ENCODE measurements at regions not wholly inside any gene's neighbourhood (a gene's known extent, or its start where the extent isn't known, plus 50 kb on each side); places are given as distances from the start of the nearest gene placed in this dataset.
"Not testable (repeated sequence)": the region's sequence is repeated elsewhere in the genome, so short reads cannot be mapped to it uniquely, and the experiment has no call there.

GRCh38 chr3:94483403-94483802 lies 420.5 kb downstream of the NSUN3 start:
- no peak for DNase-seq (ENCODE audit: low read depth in 1 of 2, low spot score in 1 of 2)

- DNase-seq (ENCODE audit: low read depth in 1 of 2, low spot score in 1 of 2): no peak
Measured at GRCh38 chr3:94494992-94495391, 432.1 kb downstream of the NSUN3 start.

GRCh38 chr3:94500146-94500545 lies 437.3 kb downstream of the NSUN3 start:
- DNase-seq (ENCODE audit: low read depth in 1 of 2, low spot score in 1 of 2): no peak

GRCh38 chr3:94507354-94507753 lies 444.5 kb downstream of the NSUN3 start:
- not testable (repeated sequence) for DNase-seq (ENCODE audit: low read depth in 1 of 2, low spot score in 1 of 2)

GRCh38 chr3:94512876-94513275 lies 450.0 kb downstream of the NSUN3 start:
- no peak for DNase-seq (ENCODE audit: low read depth in 1 of 2, low spot score in 1 of 2)

- DNase-seq (ENCODE audit: low read depth in 1 of 2, low spot score in 1 of 2): no peak
Measured at GRCh38 chr3:94513600-94513999, 450.7 kb downstream of the NSUN3 start.

- no peak for DNase-seq (ENCODE audit: low read depth in 1 of 2, low spot score in 1 of 2)
Measured at GRCh38 chr3:94515983-94516382, 453.1 kb downstream of the NSUN3 start.

- no peak for DNase-seq (ENCODE audit: low read depth in 1 of 2, low spot score in 1 of 2)
Measured at GRCh38 chr3:94520364-94520763, 457.5 kb downstream of the NSUN3 start.

GRCh38 chr3:94522488-94522887 lies 459.6 kb downstream of the NSUN3 start:
- DNase-seq (ENCODE audit: low read depth in 1 of 2, low spot score in 1 of 2): no peak

- no peak for DNase-seq (ENCODE audit: low read depth in 1 of 2, low spot score in 1 of 2)
Measured at GRCh38 chr3:94524102-94524919, 461.4 kb downstream of the NSUN3 start.

GRCh38 chr3:94525043-94525442 lies 462.2 kb downstream of the NSUN3 start:
- DNase-seq (ENCODE audit: low read depth in 1 of 2, low spot score in 1 of 2): no peak

GRCh38 chr3:94529816-94530215 lies 467.0 kb downstream of the NSUN3 start:
- DNase-seq (ENCODE audit: low read depth in 1 of 2, low spot score in 1 of 2): no peak

GRCh38 chr3:94532951-94533350 lies 470.1 kb downstream of the NSUN3 start:
- no peak for DNase-seq (ENCODE audit: low read depth in 1 of 2, low spot score in 1 of 2)

- no peak for DNase-seq (ENCODE audit: low read depth in 1 of 2, low spot score in 1 of 2)
Measured at GRCh38 chr3:94539937-94540336, 477.1 kb downstream of the NSUN3 start.

GRCh38 chr3:94543161-94543560 lies 480.3 kb downstream of the NSUN3 start:
- DNase-seq (ENCODE audit: low read depth in 1 of 2, low spot score in 1 of 2): no peak

GRCh38 chr3:94544131-94544789 lies 481.4 kb downstream of the NSUN3 start:
- DNase-seq (ENCODE audit: low read depth in 1 of 2, low spot score in 1 of 2): no peak

GRCh38 chr3:94548581-94549316 lies 485.9 kb downstream of the NSUN3 start:
- no peak for DNase-seq (ENCODE audit: low read depth in 1 of 2, low spot score in 1 of 2)

- no peak for DNase-seq (ENCODE audit: low read depth in 1 of 2, low spot score in 1 of 2)
Measured at GRCh38 chr3:94561094-94561493, 498.2 kb downstream of the NSUN3 start.

GRCh38 chr3:94564247-94564646 lies 501.4 kb downstream of the NSUN3 start:
- DNase-seq (ENCODE audit: low read depth in 1 of 2, low spot score in 1 of 2): no peak

- no peak for DNase-seq (ENCODE audit: low read depth in 1 of 2, low spot score in 1 of 2)
Measured at GRCh38 chr3:94568041-94568440, 505.2 kb downstream of the NSUN3 start.

GRCh38 chr3:94573337-94573736 lies 510.5 kb downstream of the NSUN3 start:
- no peak for DNase-seq (ENCODE audit: low read depth in 1 of 2, low spot score in 1 of 2)

- no peak for DNase-seq (ENCODE audit: low read depth in 1 of 2, low spot score in 1 of 2)
Measured at GRCh38 chr3:94587291-94587690, 524.4 kb downstream of the NSUN3 start.
